ENCODE measurements at regions not wholly inside any gene's neighbourhood (a gene's known extent, or its start where the extent isn't known, plus 50 kb on each side); places are given as distances from the start of the nearest gene placed in this dataset.

DNA sequence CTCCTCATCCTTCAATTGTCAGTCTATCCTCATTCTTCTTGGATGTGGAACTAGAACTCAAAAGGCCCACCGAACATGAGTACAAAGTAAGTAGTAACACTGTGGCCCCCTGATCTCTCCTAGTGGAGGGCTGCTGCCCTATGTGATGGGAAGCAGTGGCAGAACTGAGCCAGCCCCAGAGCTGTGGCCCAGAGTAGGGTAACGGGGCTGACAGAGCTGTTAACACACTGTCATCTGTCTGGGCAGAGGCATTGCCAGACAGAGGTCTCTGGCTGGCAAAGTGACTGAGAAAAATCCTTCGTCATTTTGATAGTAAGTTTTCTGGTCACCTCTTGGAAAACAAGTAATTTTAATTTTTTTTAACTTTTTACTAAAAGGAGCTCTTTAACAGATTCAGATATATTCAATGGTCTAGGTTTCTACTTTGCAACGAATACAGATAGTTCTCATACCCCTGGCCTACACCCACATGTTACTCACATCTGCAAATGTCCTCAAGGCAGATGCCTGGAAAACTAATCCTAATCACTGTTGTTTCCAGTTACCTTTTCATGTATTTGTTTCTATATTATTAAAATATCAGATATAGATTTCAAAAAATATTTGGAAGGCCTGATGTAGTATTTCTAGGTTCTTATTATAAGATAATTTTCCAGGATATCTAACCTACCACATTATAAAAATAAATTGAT lies 588.7 kb downstream of the CPS1 start:
- no peak overlapping the region for H3K27ac ChIP-seq (ENCODE audit: low read depth in 1 of 2, low read length in 2 of 2)

DNA sequence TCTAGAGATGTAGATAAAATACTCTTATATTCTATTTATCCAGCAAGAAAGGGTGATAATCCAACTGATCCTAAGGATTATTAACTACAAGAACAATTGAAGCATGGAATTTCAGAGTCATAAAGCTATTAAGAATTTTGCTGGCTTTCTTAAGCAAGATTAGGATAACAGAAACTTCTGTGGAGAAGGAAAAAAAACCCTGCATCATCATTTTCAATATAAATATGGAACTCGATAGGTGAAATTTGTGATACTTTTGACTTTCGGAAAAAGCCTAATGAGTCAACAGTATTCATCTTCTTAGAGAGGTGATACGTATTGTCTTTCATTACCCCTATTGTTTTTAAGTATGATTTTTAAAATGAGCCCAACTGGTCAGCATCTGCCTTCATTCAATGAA lies 593.3 kb downstream of the CPS1 start:
- no peak for DNase-seq (ENCODE audit: low spot score)
- 94% methylated on average over 3 of the region's 3 CpGs for WGBS
- Histone ChIP-seq H3K9me3 (ENCODE audit: control insufficient read depth in 4 of 4, low read length in 3 of 4) (no peaks in the 10 kb centered on the region), H3K4me1 (ENCODE audit: control insufficient read depth in 4 of 4, insufficient read depth in 4 of 4, low read length in 3 of 4) (no peaks in the 10 kb centered on the region), H3K9ac (ENCODE audit: low read depth in 1 of 2, low read length in 2 of 2) (no peak overlapping the region), H3K4me3 (ENCODE audit: low read depth in 1 of 3, low read length in 3 of 3) (no peak overlapping the region), H3K36me3 (ENCODE audit: control insufficient read depth in 4 of 4, insufficient read depth in 3 of 4, low read depth in 1 of 4, low read length in 3 of 4) (no peaks in the 10 kb centered on the region), H3K27ac (ENCODE audit: low read depth in 1 of 2, low read length in 2 of 2) (no peak overlapping the region), H3K27me3 (ENCODE audit: control insufficient read depth in 4 of 4, insufficient read depth in 4 of 4, low read length in 3 of 4) (no peaks in the 10 kb centered on the region)
- TF ChIP-seq HNF4G (IDR thresholded peaks at IDR 0.05) (no peak), GABPA (IDR thresholded peaks at IDR 0.05 in 1 of 2, conservative IDR thresholded peaks at IDR 0.05 in 1 of 2) (no peak), FOXA2 (IDR thresholded peaks at IDR 0.05) (no peak), ZBTB33 (IDR thresholded peaks at IDR 0.05) (no peak), SP1 (IDR thresholded peaks at IDR 0.05) (no peak), JUND (IDR thresholded peaks at IDR 0.05) (no peak), RXRA (IDR thresholded peaks at IDR 0.05) (no peak), EGR1 (IDR thresholded peaks at IDR 0.05; ENCODE audit: low read depth in 2 of 2) (no peak), NR2F2 (IDR thresholded peaks at IDR 0.05) (no peak), YY1 (IDR thresholded peaks at IDR 0.05) (no peak), TAF1 (conservative IDR thresholded peaks at IDR 0.05) (no peak), REST (IDR thresholded peaks at IDR 0.05) (no peak), HNF4A (conservative IDR thresholded peaks at IDR 0.05) (no peak), FOXA1 (IDR thresholded peaks at IDR 0.05) (no peak)
- TF ChIP-seq, protein P1, sequence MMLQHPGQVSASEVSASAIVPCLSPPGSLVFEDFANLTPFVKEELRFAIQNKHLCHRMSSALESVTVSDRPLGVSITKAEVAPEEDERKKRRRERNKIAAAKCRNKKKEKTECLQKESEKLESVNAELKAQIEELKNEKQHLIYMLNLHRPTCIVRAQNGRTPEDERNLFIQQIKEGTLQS (IDR thresholded peaks at IDR 0.05): no peak
- TF ChIP-seq, protein P2, sequence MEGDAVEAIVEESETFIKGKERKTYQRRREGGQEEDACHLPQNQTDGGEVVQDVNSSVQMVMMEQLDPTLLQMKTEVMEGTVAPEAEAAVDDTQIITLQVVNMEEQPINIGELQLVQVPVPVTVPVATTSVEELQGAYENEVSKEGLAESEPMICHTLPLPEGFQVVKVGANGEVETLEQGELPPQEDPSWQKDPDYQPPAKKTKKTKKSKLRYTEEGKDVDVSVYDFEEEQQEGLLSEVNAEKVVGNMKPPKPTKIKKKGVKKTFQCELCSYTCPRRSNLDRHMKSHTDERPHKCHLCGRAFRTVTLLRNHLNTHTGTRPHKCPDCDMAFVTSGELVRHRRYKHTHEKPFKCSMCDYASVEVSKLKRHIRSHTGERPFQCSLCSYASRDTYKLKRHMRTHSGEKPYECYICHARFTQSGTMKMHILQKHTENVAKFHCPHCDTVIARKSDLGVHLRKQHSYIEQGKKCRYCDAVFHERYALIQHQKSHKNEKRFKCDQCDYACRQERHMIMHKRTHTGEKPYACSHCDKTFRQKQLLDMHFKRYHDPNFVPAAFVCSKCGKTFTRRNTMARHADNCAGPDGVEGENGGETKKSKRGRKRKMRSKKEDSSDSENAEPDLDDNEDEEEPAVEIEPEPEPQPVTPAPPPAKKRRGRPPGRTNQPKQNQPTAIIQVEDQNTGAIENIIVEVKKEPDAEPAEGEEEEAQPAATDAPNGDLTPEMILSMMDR (IDR thresholded peaks at IDR 0.05; ENCODE audit: low read depth, low read length, missing input control): no peak

More for the DNA sequence above, 588.7 kb downstream of the CPS1 start:
- 88% methylated on average over 4 of the region's 4 CpGs for WGBS
- no peak for TF ChIP-seq TAF1 (conservative IDR thresholded peaks at IDR 0.05)
- TF ChIP-seq, protein P2 (IDR thresholded peaks at IDR 0.05; ENCODE audit: low read depth, low read length, missing input control): no peak
- DNase-seq (ENCODE audit: low spot score): no peak
- Histone ChIP-seq H3K27me3 (ENCODE audit: control insufficient read depth in 4 of 4, insufficient read depth in 4 of 4, low read length in 3 of 4) (no peaks in the 10 kb centered on the region), H3K9me3 (ENCODE audit: control insufficient read depth in 4 of 4, low read length in 3 of 4) (no peaks in the 10 kb centered on the region), H3K4me1 (ENCODE audit: control insufficient read depth in 4 of 4, insufficient read depth in 4 of 4, low read length in 3 of 4) (no peaks in the 10 kb centered on the region), H3K4me3 (ENCODE audit: low read depth in 1 of 3, low read length in 3 of 3) (no peak overlapping the region), H3K9ac (ENCODE audit: low read depth in 1 of 2, low read length in 2 of 2) (no peak overlapping the region), H3K36me3 (ENCODE audit: control insufficient read depth in 4 of 4, insufficient read depth in 3 of 4, low read depth in 1 of 4, low read length in 3 of 4) (no peaks in the 10 kb centered on the region)

All from liver (tissue), 8 donors.